Astrocyte (in vitro differentiated cells and primary cell): ENCODE measurements at regions not wholly inside any gene's neighbourhood (a gene's known extent, or its start where the extent isn't known, plus 50 kb on each side); places are given as distances from the start of the nearest gene placed in this dataset.

Source experiments
- CTCF ChIP-seq: IDR thresholded peaks from 2 replicates; pipeline ENCODE4 v1.5.1; 2011; ENCODE audit warnings: low read depth, mild to moderate bottlenecking, inconsistent platforms, low read length, moderate library complexity; ENCODE audit not compliant: insufficient read depth
- EZH2 ChIP-seq: IDR thresholded peaks from 2 replicates; pipeline ENCODE4 v1.6.1; 2012; ENCODE audit warnings: mild to moderate bottlenecking, low read length, inconsistent platforms; ENCODE audit not compliant: insufficient read depth

- TF ChIP-seq CTCF (no peak), EZH2 (no peak)
These were observed 407.4 kb downstream of the DTWD2 start for GRCh38 chr5:118580949-118581348.
